Ovary (tissue), 7 donors: ENCODE measurements at regions not wholly inside any gene's neighbourhood (a gene's known extent, or its start where the extent isn't known, plus 50 kb on each side); places are given as distances from the start of the nearest gene placed in this dataset.

Experiments used
- DNase-seq, 5 donors: peaks; one replicate each; pipeline ENCODE4 v3.0.0-alpha.2; 2019 to 2020
- H3K27ac ChIP-seq, 2 donors: fragments of 200-600 bp; one replicate each; pipeline versions ENCODE4 v1.5.1 to v1.8.0; 2019 to 2022
- H3K27me3 ChIP-seq: fragments of 200-600 bp; one replicate; pipeline ENCODE4 v1.8.0; 2022
- H3K36me3 ChIP-seq: fragments of 200-600 bp; sonication (generic); one replicate; pipeline ENCODE4 v1.5.1; 2019
- H3K4me1 ChIP-seq: one replicate; pipeline ENCODE4 v1.8.1; 2013; ENCODE audit warnings: mild to moderate bottlenecking, moderate library complexity; ENCODE audit not compliant: insufficient read depth
- H3K4me3 ChIP-seq: fragments of 200-600 bp; sonication (generic); one replicate; pipeline ENCODE4 v1.5.1; 2017
- H3K9me3 ChIP-seq, 2 donors: fragments of 200-600 bp in 1 of 2; sonication (generic) in 1 of 2; one replicate each; pipeline versions ENCODE4 v1.5.1 to v1.8.1; 2013 to 2019; ENCODE audit warnings: mild to moderate bottlenecking in 1 of 2, moderate library complexity in 1 of 2
- CTCF ChIP-seq, 3 donors: fragments of 450-650 bp in 2 of 3; fragments of 200-600 bp in 1 of 3; IDR thresholded peaks; one replicate each; pipeline versions ENCODE4 v1.5.1 to v1.8.0; 2016 to 2022; ENCODE audit warnings: antibody characterized with exemption in 3 of 3, mild to moderate bottlenecking in 1 of 3
- EP300 ChIP-seq: sonication (generic); formaldehyde crosslinking; IDR thresholded peaks from one replicate; pipeline ENCODE4 v1.6.1; 2017; ENCODE audit warnings: antibody characterized with exemption
- POLR2A ChIP-seq: fragments of 450-650 bp; IDR thresholded peaks from one replicate; pipeline ENCODE4 v1.6.1; 2017; ENCODE audit warnings: antibody characterized with exemption, mild to moderate bottlenecking, moderate library complexity
- WGBS, 3 donors: extraction: QIAGEN DNeasy Blood & Tissue Kit in 1 of 3; methylation state at CpG; one replicate each; pipeline versions ENCODE4 v1.1.5 to v1.1.7; 2013 to 2017; 5-methylcytosine and 5-hydroxymethylcytosine counted together
- intact Hi-C, 4 donors: fragments of 100-400 bp; cut with DNase I; formaldehyde crosslinking; loops; one replicate each; pipeline versions ENCODE4 v1.11.0 to v1.15.1; 2022 to 2023
- donor health status: DM: no; HTN: no; CAD: no; lungs with moderate emphysema.
- donor health status: DM: no; HTN: no; CAD: no.
- donor health status: Bipolar disorder and iron deficiency.
- donor health status: DM: no; HTN: no; CAD: no.
- donor health status: DM: yes; HTN: yes; CAD: no.

- WGBS, 3 donors = 87 to 92% (median 87%) methylated on average over 16 of the region's 16 CpGs
- Histone ChIP-seq H3K36me3 (no peaks in the 10 kb centered on the region), H3K9me3 (no peaks in the 10 kb centered on the region), H3K4me3 (no peak overlapping the region), H3K27ac (no peak overlapping the region), H3K4me1 (no peaks in the 10 kb centered on the region), H3K27me3 (no peaks in the 10 kb centered on the region)
- no peak for DNase-seq
- intact Hi-C loops = no loop called here
- TF ChIP-seq CTCF (IDR thresholded peaks at IDR 0.05) (no peak), EP300 (no peak), POLR2A (no peak)
Measured at GRCh38 chr13:103168901-103169508, 102.8 kb upstream of the SLC10A2 start.

- no peaks in the 10 kb centered on the region for H3K36me3 ChIP-seq
- H3K27me3 ChIP-seq = no peaks in the 10 kb centered on the region
- no peak overlapping the region for H3K27ac ChIP-seq
- TF ChIP-seq POLR2A (no peak), EP300 (no peak), CTCF (IDR thresholded peaks at IDR 0.05) (no peak)
- WGBS, 3 donors = 72 to 81% (median 80%) methylated on average over 1 of the region's 1 CpG
- H3K4me3 ChIP-seq = no peak overlapping the region
- intact Hi-C loops = no loop called here
- no peaks in the 10 kb centered on the region for H3K9me3 ChIP-seq
- DNase-seq = no peak
- no peaks in the 10 kb centered on the region for H3K4me1 ChIP-seq
Measured at GRCh38 chr13:103164251-103164650, 98.0 kb upstream of the SLC10A2 start.

GRCh38 chr13:103161476-103161875 is 95.3 kb upstream of the SLC10A2 start:
- H3K27ac ChIP-seq = no peak overlapping the region
- no peaks in the 10 kb centered on the region for H3K27me3 ChIP-seq
- H3K36me3 ChIP-seq = no peaks in the 10 kb centered on the region
- 58 to 63% (median 60%) methylated on average over 3 of the region's 3 CpGs for WGBS, 3 donors
- H3K9me3 ChIP-seq = no peaks in the 10 kb centered on the region
- H3K4me1 ChIP-seq = no peaks in the 10 kb centered on the region
- no peak for DNase-seq
- no peak overlapping the region for H3K4me3 ChIP-seq
- TF ChIP-seq CTCF (IDR thresholded peaks at IDR 0.05) (no peak), POLR2A (no peak), EP300 (no peak)
- intact Hi-C loops = no loop called here

GRCh38 chr13:103157434-103158145 is 91.4 kb upstream of the SLC10A2 start:
- no peak for TF ChIP-seq POLR2A
- TF ChIP-seq CTCF (IDR thresholded peaks at IDR 0.05) = no peak
- no peak for TF ChIP-seq EP300
- intact Hi-C loops = no loop called here
- no peaks in the 10 kb centered on the region for H3K9me3 ChIP-seq
- no peaks in the 10 kb centered on the region for H3K4me1 ChIP-seq
- H3K27ac ChIP-seq = no peak overlapping the region
- H3K36me3 ChIP-seq = no peaks in the 10 kb centered on the region
- no peaks in the 10 kb centered on the region for H3K27me3 ChIP-seq
- DNase-seq = no peak
- H3K4me3 ChIP-seq = no peak overlapping the region
- 8 to 29% (median 13%) methylated on average over 2 of the region's 2 CpGs for WGBS, 3 donors
